Gastroesophageal sphincter (tissue), 4 donors: ENCODE measurements at regions not wholly inside any gene's neighbourhood (a gene's known extent, or its start where the extent isn't known, plus 50 kb on each side); places are given as distances from the start of the nearest gene placed in this dataset.

Source experiments
- ATAC-seq: fragments of 150-250 bp; one replicate; pipeline ENCODE4 v1.9.1; 2016; ENCODE audit warnings: mild to moderate bottlenecking, moderate library complexity
- H3K27ac ChIP-seq, 4 donors: fragments of 200-600 bp; sonication (generic) in 3 of 4; 1 replicate in 3 of 4; 2 replicates in 1 of 4; pipeline ENCODE4 v1.5.1; 2016 to 2019
- H3K27me3 ChIP-seq: fragments of 200-600 bp; sonication (generic); one replicate; pipeline ENCODE4 v1.5.1; 2019
- H3K36me3 ChIP-seq, 2 donors: fragments of 200-600 bp; sonication (generic); one replicate each; pipeline ENCODE4 v1.5.1; 2019; ENCODE audit warnings: control low read depth in 1 of 2
- H3K4me1 ChIP-seq, 3 donors: fragments of 200-600 bp; sonication (generic); 1 replicate in 2 of 3; 2 replicates in 1 of 3; pipeline ENCODE4 v1.5.1; 2016 to 2019; ENCODE audit warnings: control low read depth in 2 of 3
- H3K4me3 ChIP-seq, 2 donors: fragments of 200-600 bp; sonication (generic); one replicate each; pipeline ENCODE4 v1.5.1; 2019; ENCODE audit warnings: mild to moderate bottlenecking in 1 of 2, moderate library complexity in 1 of 2
- H3K9me3 ChIP-seq, 3 donors: fragments of 200-600 bp; sonication (generic); one replicate each; pipeline ENCODE4 v1.5.1; 2017 to 2019; ENCODE audit warnings: control low read depth in 2 of 3
- EP300 ChIP-seq: sonication (generic); formaldehyde crosslinking; IDR thresholded peaks from one replicate; pipeline ENCODE4 v1.6.1; 2017; ENCODE audit warnings: antibody characterized with exemption, mild to moderate bottlenecking
- POLR2A ChIP-seq, 2 donors: fragments of 450-650 bp; IDR thresholded peaks; one replicate each; pipeline ENCODE4 v1.6.1; 2017; ENCODE audit warnings: antibody characterized with exemption in 2 of 2, mild to moderate bottlenecking in 2 of 2, moderate library complexity in 1 of 2
- POLR2AphosphoS5 ChIP-seq: sonication (generic); formaldehyde crosslinking; IDR thresholded peaks from one replicate; pipeline ENCODE4 v1.6.1; 2017; ENCODE audit warnings: antibody characterized with exemption
- WGBS, 2 donors: methylation state at CpG; one replicate each; pipeline ENCODE4 v1.1.5; 2018; ENCODE audit warnings: low coverage in 1 of 2; 5-methylcytosine and 5-hydroxymethylcytosine counted together
- TF ChIP-seq, protein P1 (sequence below), 4 experiments: fragments of 200-600 bp in 2 of 4; fragments of 450-650 bp in 2 of 4; sonication (generic) in 1 of 4; IDR thresholded peaks; one replicate each; pipeline ENCODE4 v1.5.1; 2017 to 2019; ENCODE audit warnings: antibody characterized with exemption in 4 of 4, mild to moderate bottlenecking in 2 of 4, moderate library complexity in 2 of 4

DNA sequence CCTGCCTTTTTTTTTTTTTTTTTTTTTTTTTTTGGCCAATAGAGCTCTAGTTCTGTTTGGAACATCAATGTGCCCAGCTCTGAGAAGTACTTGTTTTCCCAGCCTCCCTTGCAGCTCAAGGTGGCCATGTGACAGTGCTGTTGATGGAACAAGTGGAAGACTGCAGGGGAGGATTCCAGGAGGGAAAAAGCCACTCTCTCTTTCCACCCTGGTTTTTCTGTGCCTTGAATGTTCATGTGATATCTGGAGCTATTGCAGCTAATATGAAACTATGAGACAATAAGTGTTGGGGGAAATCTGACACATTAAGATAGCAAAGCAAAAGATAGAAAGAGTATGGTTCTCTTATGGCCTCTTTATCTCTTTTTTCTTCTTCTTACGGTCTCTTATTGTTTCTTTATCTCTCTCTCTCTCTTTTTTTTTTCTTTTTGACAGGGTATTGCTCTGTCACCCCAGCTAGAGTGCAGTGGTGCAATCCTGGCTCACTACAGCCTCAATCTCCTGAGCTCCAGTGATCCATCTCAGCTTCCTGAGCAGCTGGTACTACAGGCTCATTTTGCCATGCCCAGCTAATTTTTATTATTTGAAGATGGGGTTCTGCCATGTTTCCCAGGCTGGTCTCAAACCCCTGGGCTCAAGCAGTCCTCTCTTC, 192.0 kb upstream of the LNX1 start:
- 0 to 100% methylated on average over 1 of the region's 1 CpG for WGBS, 2 donors
- H3K36me3 ChIP-seq, result no peaks in the 10 kb centered on the region
- peaks cover 5% of the 10 kb centered on the region for H3K27me3 ChIP-seq
- H3K9me3 ChIP-seq, result no peaks in the 10 kb centered on the region
- H3K4me1 ChIP-seq, result peaks cover 0 to 5% (median 0%) of the 10 kb centered on the region in 3 donors
- TF ChIP-seq POLR2A (IDR thresholded peaks at IDR 0.05), result no peak
- TF ChIP-seq EP300, result no peak
- no peak for ATAC-seq
- H3K4me3 ChIP-seq, result no peak overlapping the region
- H3K27ac ChIP-seq, result no peak overlapping the region

DNA sequence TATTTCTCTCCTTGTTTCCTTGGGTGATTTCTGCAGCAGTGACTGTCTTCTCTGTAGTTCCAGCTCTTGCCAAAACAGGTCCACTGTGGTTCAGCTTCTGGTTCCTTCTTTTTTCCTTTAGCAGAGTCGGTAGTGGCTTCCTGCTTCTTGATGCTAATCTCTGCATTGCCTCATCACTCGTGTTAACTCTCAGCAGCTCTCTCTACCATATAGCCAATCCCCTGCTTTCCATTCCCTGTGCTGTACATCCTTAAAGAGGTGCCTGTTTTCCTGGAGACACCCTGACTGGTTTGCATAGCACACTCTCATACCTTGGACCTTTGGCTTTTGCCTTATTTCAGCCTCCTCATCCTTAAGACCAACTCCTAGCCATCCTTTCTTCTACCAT, 191.2 kb upstream of the LNX1 start:
- peaks cover 5% of the 10 kb centered on the region for H3K27me3 ChIP-seq
- TF ChIP-seq POLR2A (IDR thresholded peaks at IDR 0.05) (no peak), EP300 (no peak), POLR2AphosphoS5 (no peak)
- TF ChIP-seq, protein P1, sequence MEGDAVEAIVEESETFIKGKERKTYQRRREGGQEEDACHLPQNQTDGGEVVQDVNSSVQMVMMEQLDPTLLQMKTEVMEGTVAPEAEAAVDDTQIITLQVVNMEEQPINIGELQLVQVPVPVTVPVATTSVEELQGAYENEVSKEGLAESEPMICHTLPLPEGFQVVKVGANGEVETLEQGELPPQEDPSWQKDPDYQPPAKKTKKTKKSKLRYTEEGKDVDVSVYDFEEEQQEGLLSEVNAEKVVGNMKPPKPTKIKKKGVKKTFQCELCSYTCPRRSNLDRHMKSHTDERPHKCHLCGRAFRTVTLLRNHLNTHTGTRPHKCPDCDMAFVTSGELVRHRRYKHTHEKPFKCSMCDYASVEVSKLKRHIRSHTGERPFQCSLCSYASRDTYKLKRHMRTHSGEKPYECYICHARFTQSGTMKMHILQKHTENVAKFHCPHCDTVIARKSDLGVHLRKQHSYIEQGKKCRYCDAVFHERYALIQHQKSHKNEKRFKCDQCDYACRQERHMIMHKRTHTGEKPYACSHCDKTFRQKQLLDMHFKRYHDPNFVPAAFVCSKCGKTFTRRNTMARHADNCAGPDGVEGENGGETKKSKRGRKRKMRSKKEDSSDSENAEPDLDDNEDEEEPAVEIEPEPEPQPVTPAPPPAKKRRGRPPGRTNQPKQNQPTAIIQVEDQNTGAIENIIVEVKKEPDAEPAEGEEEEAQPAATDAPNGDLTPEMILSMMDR (IDR thresholded peaks at IDR 0.05), result no peak
- no peaks in the 10 kb centered on the region for H3K9me3 ChIP-seq
- H3K36me3 ChIP-seq, result no peaks in the 10 kb centered on the region
- 54 to 64% methylated on average over 1 to 2 of the region's 2 CpGs for WGBS, 2 donors
- ATAC-seq, result no peak
- H3K4me3 ChIP-seq, result no peak overlapping the region
- peaks cover 0 to 5% (median 0%) of the 10 kb centered on the region in 3 donors for H3K4me1 ChIP-seq
- no peak overlapping the region for H3K27ac ChIP-seq

DNA sequence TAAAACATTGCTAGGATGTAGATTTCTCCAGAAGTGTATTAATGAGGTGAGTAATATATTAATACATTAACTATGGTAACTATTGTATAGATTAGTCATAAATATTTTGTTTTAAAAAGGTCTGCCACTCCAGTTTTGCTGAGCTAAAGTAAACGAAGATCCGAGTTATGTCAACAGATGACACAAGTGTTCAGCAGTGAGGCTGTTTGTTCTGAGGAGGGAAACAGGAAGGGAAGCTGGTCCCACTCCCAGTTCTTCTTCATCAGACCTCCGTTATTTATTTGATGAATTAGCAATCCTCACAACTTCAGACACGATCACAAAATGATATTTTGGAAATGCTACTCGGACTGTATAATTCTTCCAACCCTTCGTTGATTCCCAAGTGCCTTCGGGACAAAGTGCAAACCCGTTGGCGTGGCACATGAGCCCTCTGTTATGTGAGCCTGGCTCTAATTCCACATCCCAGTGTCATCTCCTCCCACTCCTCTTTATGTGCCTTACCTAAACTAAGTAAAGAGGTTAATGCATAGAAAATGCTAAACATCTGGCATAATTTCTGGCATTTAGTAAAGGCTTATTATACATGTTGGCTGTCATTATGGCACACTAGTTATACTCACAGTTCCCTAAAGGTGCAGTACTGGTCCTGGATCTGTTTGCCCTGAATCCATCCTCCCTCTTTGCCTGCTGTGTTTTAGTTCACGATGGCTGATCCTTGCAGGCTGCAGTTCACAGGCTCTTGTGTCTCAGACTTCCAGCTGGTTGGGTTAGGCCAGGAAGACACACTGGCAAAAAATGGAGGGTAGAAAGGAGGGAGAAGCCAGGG, 190.6 kb upstream of the LNX1 start:
- H3K27ac ChIP-seq, result no peak overlapping the region
- no peaks in the 10 kb centered on the region for H3K9me3 ChIP-seq
- H3K27me3 ChIP-seq, result peaks cover 5% of the 10 kb centered on the region
- H3K4me1 ChIP-seq, result peaks cover 0 to 5% (median 0%) of the 10 kb centered on the region in 3 donors
- no peaks in the 10 kb centered on the region for H3K36me3 ChIP-seq
- WGBS, 2 donors, result 18 to 27% methylated on average over 9 to 10 of the region's 10 CpGs
- H3K4me3 ChIP-seq, result no peak overlapping the region
- no peak for ATAC-seq
- TF ChIP-seq POLR2AphosphoS5 (no peak), POLR2A (IDR thresholded peaks at IDR 0.05) (no peak), EP300 (no peak)
- TF ChIP-seq, protein P1 (IDR thresholded peaks at IDR 0.05), result no peak

DNA sequence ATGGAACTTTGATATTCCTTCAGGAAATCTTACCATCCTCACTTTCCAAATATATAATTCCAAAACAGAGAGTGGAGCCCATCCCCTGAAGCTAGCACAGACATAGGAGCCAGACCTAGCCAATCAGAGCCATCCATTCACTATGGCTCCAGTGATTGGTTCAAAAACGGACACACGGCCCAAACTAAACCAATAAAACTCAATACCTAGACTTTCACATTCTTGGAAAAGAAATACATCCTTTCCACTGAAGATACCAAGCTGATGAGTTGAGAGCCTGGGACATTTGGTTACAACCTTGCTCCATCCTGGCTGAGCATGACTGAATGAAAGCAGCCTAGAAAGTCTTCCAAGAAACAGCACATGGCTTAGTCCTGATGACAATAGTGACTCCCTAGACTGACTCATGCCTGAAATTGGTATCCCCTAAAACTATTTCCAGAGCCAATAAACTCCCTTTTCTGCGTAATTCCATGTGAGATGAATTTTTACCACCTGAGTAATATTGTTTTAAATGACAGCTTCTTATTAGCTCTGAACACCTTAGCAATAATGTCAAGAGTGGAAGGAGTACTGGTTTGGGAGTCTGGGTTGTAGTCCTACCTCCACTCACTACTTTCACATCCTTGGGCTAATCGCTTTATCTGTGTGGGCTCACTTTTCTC, 189.6 kb upstream of the LNX1 start:
- Histone ChIP-seq H3K4me1 (peaks cover 0 to 5% (median 0%) of the 10 kb centered on the region in 3 donors), H3K36me3 (no peaks in the 10 kb centered on the region), H3K27me3 (peaks cover 5% of the 10 kb centered on the region), H3K27ac (no peak overlapping the region), H3K4me3 (no peak overlapping the region), H3K9me3 (no peaks in the 10 kb centered on the region)
- peak; percentile 56 for ATAC-seq
- no peak for TF ChIP-seq POLR2AphosphoS5
- TF ChIP-seq EP300, result no peak
- no peak for TF ChIP-seq POLR2A (IDR thresholded peaks at IDR 0.05)
- TF ChIP-seq, protein P1 (IDR thresholded peaks at IDR 0.05), result no peak
- WGBS, 2 donors, result 90 to 94% methylated on average over 3 to 4 of the region's 4 CpGs

DNA sequence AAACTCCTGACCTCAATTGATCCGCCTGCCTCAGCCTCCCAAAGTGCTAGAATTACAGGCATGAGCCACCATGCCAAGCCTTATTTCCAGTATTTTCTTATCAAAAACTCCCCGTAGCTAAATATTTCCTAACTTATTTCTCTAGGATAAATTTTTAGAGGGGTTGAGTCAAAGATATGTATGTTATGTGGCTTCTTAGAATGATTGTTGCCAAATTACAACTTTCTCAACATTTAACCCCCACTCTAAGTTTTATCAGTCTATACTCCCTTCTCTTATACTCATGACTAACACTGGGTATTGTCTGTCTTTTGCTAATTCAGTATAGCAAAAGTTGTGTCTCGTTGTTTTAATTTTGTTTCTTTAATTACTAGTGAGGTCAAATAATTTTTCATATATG, 187.7 kb upstream of the LNX1 start:
- TF ChIP-seq POLR2AphosphoS5, result no peak
- TF ChIP-seq POLR2A (IDR thresholded peaks at IDR 0.05), result no peak
- no peak for TF ChIP-seq EP300
- TF ChIP-seq, protein P1 (IDR thresholded peaks at IDR 0.05), result no peak
- Histone ChIP-seq H3K4me1 (peaks cover 0 to 5% (median 0%) of the 10 kb centered on the region in 3 donors), H3K9me3 (no peaks in the 10 kb centered on the region), H3K27me3 (peaks cover 5% of the 10 kb centered on the region), H3K27ac (no peak overlapping the region), H3K4me3 (no peak overlapping the region), H3K36me3 (no peaks in the 10 kb centered on the region)
- 72 to 85% methylated on average over 2 to 3 of the region's 3 CpGs for WGBS, 2 donors
- ATAC-seq, result no peak
